Body of pancreas (tissue), 4 donors: ENCODE measurements at regions not wholly inside any gene's neighbourhood (a gene's known extent, or its start where the extent isn't known, plus 50 kb on each side); places are given as distances from the start of the nearest gene placed in this dataset.

ENCODE experiments used
- POLR2A ChIP-seq, 3 donors: fragments of 450-650 bp; IDR thresholded peaks; one replicate each; pipeline ENCODE4 v1.6.1; 2016; ENCODE audit warnings: antibody characterized with exemption in 3 of 3, mild to moderate bottlenecking in 2 of 3
- TF ChIP-seq, protein P1 (sequence below), 7 experiments: fragments of 450-650 bp in 4 of 7; fragments of 200-600 bp in 3 of 7; sonication (generic) in 3 of 7; IDR thresholded peaks; one replicate each; pipeline ENCODE4 v1.5.1; 2016 to 2019; ENCODE audit warnings: antibody characterized with exemption in 7 of 7

DNA sequence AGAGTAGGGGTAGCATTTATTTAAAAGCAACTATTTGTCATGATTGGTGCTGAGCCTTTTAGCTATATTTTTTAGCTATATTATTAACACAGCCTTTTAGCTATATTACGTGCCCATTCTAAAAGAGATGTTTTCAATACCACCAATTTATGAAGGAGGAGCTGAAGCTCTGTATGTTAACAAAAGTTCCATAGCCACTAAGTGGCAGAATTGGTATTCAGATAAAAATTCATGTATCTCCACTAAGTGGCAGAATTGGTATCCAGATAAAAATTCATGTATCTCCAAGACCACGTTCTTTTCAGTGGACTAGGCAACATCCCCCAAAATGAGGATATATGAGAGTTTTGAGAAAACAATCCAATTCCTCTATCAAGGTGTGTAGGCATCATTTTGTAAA is 268.6 kb downstream of the HGF start:
- TF ChIP-seq, protein P1, sequence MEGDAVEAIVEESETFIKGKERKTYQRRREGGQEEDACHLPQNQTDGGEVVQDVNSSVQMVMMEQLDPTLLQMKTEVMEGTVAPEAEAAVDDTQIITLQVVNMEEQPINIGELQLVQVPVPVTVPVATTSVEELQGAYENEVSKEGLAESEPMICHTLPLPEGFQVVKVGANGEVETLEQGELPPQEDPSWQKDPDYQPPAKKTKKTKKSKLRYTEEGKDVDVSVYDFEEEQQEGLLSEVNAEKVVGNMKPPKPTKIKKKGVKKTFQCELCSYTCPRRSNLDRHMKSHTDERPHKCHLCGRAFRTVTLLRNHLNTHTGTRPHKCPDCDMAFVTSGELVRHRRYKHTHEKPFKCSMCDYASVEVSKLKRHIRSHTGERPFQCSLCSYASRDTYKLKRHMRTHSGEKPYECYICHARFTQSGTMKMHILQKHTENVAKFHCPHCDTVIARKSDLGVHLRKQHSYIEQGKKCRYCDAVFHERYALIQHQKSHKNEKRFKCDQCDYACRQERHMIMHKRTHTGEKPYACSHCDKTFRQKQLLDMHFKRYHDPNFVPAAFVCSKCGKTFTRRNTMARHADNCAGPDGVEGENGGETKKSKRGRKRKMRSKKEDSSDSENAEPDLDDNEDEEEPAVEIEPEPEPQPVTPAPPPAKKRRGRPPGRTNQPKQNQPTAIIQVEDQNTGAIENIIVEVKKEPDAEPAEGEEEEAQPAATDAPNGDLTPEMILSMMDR (IDR thresholded peaks at IDR 0.05) = no peak
- TF ChIP-seq POLR2A (IDR thresholded peaks at IDR 0.05) = no peak
